ENCODE measurements at regions not wholly inside any gene's neighbourhood (a gene's known extent, or its start where the extent isn't known, plus 50 kb on each side); places are given as distances from the start of the nearest gene placed in this dataset.

GRCh38 chr18:25497151-25497794 is 145.3 kb upstream of the ZNF521 start:
- H3K9me2 ChIP-seq (replicated peaks; ENCODE audit: insufficient read depth): no peaks in the 10 kb centered on the region
- H2AFZ ChIP-seq: no peak overlapping the region
- DNase-seq (ENCODE audit: low spot score): no peak
- no peaks in the 10 kb centered on the region for H3K36me3 ChIP-seq (replicated peaks; ENCODE audit: insufficient read depth, low read depth)
- H3K27ac ChIP-seq: peak overlapping the region; percentile 39
- H3K9me3 ChIP-seq (ENCODE audit: low read depth): peaks cover 8% of the 10 kb centered on the region
- H3K27me3 ChIP-seq: no peaks in the 10 kb centered on the region
- H3K4me1 ChIP-seq (ENCODE audit: insufficient read depth): no peaks in the 10 kb centered on the region
- 71% methylated on average over 2 of the region's 2 CpGs for WGBS (ENCODE audit: low lambda C conversion rate, missing lambda C conversion rate)
- H3K4me3 ChIP-seq: no peak overlapping the region
- no peak for TF ChIP-seq EZH2 (IDR thresholded peaks at IDR 0.05; ENCODE audit: borderline replicate concordance)
- TF ChIP-seq CTCF (IDR thresholded peaks at IDR 0.05; ENCODE audit: poor library complexity): no peak
- no peak for TF ChIP-seq EZH2phosphoT487 (IDR thresholded peaks at IDR 0.05; ENCODE audit: low read depth, severe bottlenecking, unreplicated experiment)
- no peak overlapping the region for H3K4me2 ChIP-seq
- no peaks in the 10 kb centered on the region for H4K20me1 ChIP-seq (ENCODE audit: insufficient read depth, poor library complexity, severe bottlenecking)
- no peaks in the 10 kb centered on the region for H3K79me2 ChIP-seq

- WGBS (ENCODE audit: low lambda C conversion rate, missing lambda C conversion rate): 54% methylated on average over 2 of the region's 2 CpGs
- H3K9me3 ChIP-seq (ENCODE audit: low read depth): peaks cover 8% of the 10 kb centered on the region
Measured at GRCh38 chr18:25496544-25496943, 144.6 kb upstream of the ZNF521 start.

GRCh38 chr18:25495606-25496005 is 143.6 kb upstream of the ZNF521 start:
- no peaks in the 10 kb centered on the region for H3K36me3 ChIP-seq (replicated peaks; ENCODE audit: insufficient read depth, low read depth)
- WGBS (ENCODE audit: low lambda C conversion rate, missing lambda C conversion rate): 60% methylated on average over 1 of the region's 1 CpG
- H3K79me2 ChIP-seq: no peaks in the 10 kb centered on the region
- TF ChIP-seq CTCF (IDR thresholded peaks at IDR 0.05; ENCODE audit: poor library complexity): no peak
- no peak for TF ChIP-seq EZH2 (IDR thresholded peaks at IDR 0.05; ENCODE audit: borderline replicate concordance)
- no peak for TF ChIP-seq EZH2phosphoT487 (IDR thresholded peaks at IDR 0.05; ENCODE audit: low read depth, severe bottlenecking, unreplicated experiment)
- DNase-seq (ENCODE audit: low spot score): no peak
- no peaks in the 10 kb centered on the region for H3K4me1 ChIP-seq (ENCODE audit: insufficient read depth)
- H3K4me3 ChIP-seq: no peak overlapping the region
- H3K4me2 ChIP-seq: no peak overlapping the region
- H3K9me3 ChIP-seq (ENCODE audit: low read depth): peaks cover 8% of the 10 kb centered on the region
- H3K27ac ChIP-seq: no peak overlapping the region
- H2AFZ ChIP-seq: no peak overlapping the region
- H4K20me1 ChIP-seq (ENCODE audit: insufficient read depth, poor library complexity, severe bottlenecking): no peaks in the 10 kb centered on the region
- peaks cover 5% of the 10 kb centered on the region for H3K27me3 ChIP-seq
- H3K9me2 ChIP-seq (replicated peaks; ENCODE audit: insufficient read depth): no peaks in the 10 kb centered on the region

More at GRCh38 chr18:25496544-25496943, 144.6 kb upstream of the ZNF521 start:
- Histone ChIP-seq H4K20me1 (ENCODE audit: insufficient read depth, poor library complexity, severe bottlenecking) (no peaks in the 10 kb centered on the region), H3K36me3 (replicated peaks; ENCODE audit: insufficient read depth, low read depth) (no peaks in the 10 kb centered on the region), H3K4me2 (no peak overlapping the region), H3K27me3 (no peaks in the 10 kb centered on the region), H2AFZ (no peak overlapping the region), H3K27ac (no peak overlapping the region), H3K4me3 (no peak overlapping the region), H3K9me2 (replicated peaks; ENCODE audit: insufficient read depth) (no peaks in the 10 kb centered on the region), H3K79me2 (no peaks in the 10 kb centered on the region), H3K4me1 (ENCODE audit: insufficient read depth) (no peaks in the 10 kb centered on the region)
- no peak for DNase-seq (ENCODE audit: low spot score)
- TF ChIP-seq EZH2 (IDR thresholded peaks at IDR 0.05; ENCODE audit: borderline replicate concordance) (no peak), CTCF (IDR thresholded peaks at IDR 0.05; ENCODE audit: poor library complexity) (no peak), EZH2phosphoT487 (IDR thresholded peaks at IDR 0.05; ENCODE audit: low read depth, severe bottlenecking, unreplicated experiment) (no peak)
